ENCODE measurements at regions not wholly inside any gene's neighbourhood (a gene's known extent, or its start where the extent isn't known, plus 50 kb on each side); places are given as distances from the start of the nearest gene placed in this dataset.

DNA sequence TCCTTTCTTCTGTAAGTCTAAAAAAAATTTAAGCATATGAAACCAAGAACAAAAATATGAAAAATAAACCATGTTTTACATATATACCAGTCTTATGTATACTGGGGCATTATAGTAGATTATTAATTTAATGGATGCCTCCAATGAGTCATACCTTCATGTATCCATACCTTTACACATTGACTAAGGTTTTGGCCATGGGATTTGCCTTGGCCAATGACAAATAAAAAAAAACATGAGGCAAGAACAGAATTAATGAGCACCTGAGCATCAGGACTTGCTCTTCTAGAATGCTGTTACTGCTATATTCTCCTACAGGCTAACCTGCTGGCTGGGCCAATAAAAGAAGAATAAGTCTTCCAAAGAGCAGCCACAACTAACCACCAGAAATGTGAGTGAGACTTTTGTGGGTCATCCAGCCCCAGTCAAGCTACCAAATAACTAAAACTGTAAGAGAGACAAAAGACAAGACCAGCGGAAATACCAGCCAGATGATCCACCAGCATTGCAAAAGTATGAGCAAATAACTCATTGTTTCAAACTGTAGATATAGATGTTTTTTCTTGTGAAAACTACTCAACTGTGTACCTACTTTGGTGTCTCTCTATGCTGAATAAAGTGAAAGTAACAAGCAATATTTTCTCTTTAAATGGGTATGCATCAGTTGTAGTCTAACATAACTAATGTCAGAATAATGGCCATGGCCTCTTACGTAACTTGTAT lies 749.6 kb upstream of the VRK2 start:
- TF ChIP-seq, protein P1, sequence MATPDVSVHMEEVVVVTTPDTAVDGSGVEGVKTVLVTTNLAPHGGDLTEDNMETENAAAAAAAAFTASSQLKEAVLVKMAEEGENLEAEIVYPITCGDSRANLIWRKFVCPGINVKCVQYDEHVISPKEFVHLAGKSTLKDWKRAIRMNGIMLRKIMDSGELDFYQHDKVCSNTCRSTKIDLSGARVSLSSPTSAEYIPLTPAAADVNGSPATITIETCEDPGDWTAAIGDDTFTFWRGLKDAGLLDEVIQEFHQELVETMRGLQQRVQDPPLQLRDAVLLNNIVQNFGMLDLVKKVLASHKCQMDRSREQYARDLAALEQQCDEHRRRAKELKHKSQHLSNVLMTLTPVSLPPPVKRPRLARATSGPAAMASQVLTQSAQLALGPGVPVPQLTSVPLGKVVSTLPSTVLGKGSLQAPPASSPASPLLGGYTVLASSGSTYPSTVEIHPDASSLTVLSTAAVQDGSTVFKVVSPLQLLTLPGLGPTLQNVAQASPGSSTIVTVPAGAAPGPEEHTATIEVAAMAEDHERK (CRISPR knock-in tag; IDR thresholded peaks at IDR 0.05; ENCODE audit: low read depth): no peak
- TF ChIP-seq, protein P2, sequence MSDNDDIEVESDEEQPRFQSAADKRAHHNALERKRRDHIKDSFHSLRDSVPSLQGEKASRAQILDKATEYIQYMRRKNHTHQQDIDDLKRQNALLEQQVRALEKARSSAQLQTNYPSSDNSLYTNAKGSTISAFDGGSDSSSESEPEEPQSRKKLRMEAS (IDR thresholded peaks at IDR 0.05): no peak
- no peak for TF ChIP-seq MXI1 (IDR thresholded peaks at IDR 0.05; ENCODE audit: borderline replicate concordance, low read depth, low read length)
